PC-3 (cell line): ENCODE measurements at regions not wholly inside any gene's neighbourhood (a gene's known extent, or its start where the extent isn't known, plus 50 kb on each side); places are given as distances from the start of the nearest gene placed in this dataset.
"Not testable (repeated sequence)": the region's sequence is repeated elsewhere in the genome, so short reads cannot be mapped to it uniquely, and the experiment has no call there.

Experiments used
- ATAC-seq: fragments of 200-7000 bp; cut with Tn5 transposase; 2 replicates; pipeline ENCODE4 v1.9.1; 2020; ENCODE audit warnings: mild to moderate bottlenecking, moderate library complexity
- BruUV-seq: library from RNA; stranded (reverse); fragments of 400-500 nt; replicated peaks from 2 replicates; lab custom pipeline; 2021; lab: Mats Ljungman, UMichigan
- CTCF ChIA-PET: fragments of 300-600 bp; sonication (Branson Sonifier 250); formaldehyde crosslinking; loops from one replicate; lab custom pipeline; 2022; ENCODE audit warnings: antibody characterized with exemption; lab: Charles Lee
- POLR2A ChIA-PET: fragments of 300-600 bp; sonication (Branson Sonifier 250); formaldehyde crosslinking; loops from one replicate; lab custom pipeline; 2022; ENCODE audit warnings: antibody characterized with exemption; ENCODE audit not compliant: unreplicated experiment; lab: Charles Lee
- DNase-seq: peaks from one replicate; pipeline ENCODE4 v3.0.0-alpha.2; 2015
- H2AFZ ChIP-seq: fragments of 300-600 bp; sonication (generic); 2 replicates; pipeline ENCODE4 v1.6.0; 2016; ENCODE audit warnings: antibody characterized with exemption, low read length
- H3F3A ChIP-seq: fragments of 300-600 bp; sonication (generic); one replicate; pipeline ENCODE4 v1.6.0; 2017; ENCODE audit warnings: antibody characterized with exemption, low read length, control low read depth, mild to moderate bottlenecking; ENCODE audit not compliant: unreplicated experiment
- H3K27ac ChIP-seq: fragments of 300-600 bp; sonication (generic); 2 replicates; pipeline ENCODE4 v1.5.1; 2016; ENCODE audit warnings: mild to moderate bottlenecking, low read length
- H3K27me3 ChIP-seq: fragments of 300-600 bp; sonication (generic); 2 replicates; pipeline ENCODE4 v1.6.1; 2016; ENCODE audit warnings: low read length, mixed read lengths
- H3K36me3 ChIP-seq: fragments of 300-600 bp; sonication (generic); 2 replicates; pipeline ENCODE4 v1.6.1; 2016; ENCODE audit warnings: low read depth, mixed run types, low read length, mixed read lengths
- H3K4me1 ChIP-seq: fragments of 300-600 bp; sonication (generic); 2 replicates; pipeline ENCODE4 v1.5.1; 2016; ENCODE audit warnings: low read length; ENCODE audit not compliant: insufficient read depth
- H3K4me2 ChIP-seq: fragments of 300-600 bp; sonication (generic); 2 replicates; pipeline ENCODE4 v1.6.0; 2016; ENCODE audit warnings: low read length
- H3K4me3 ChIP-seq: fragments of 300-600 bp; sonication (generic); 2 replicates; pipeline ENCODE4 v1.5.1; 2016; ENCODE audit warnings: mild to moderate bottlenecking, low read length, mixed read lengths
- H3K79me2 ChIP-seq: fragments of 300-600 bp; sonication (generic); 2 replicates; pipeline ENCODE4 v1.6.1; 2017; ENCODE audit warnings: low read length, mixed read lengths
- H3K9ac ChIP-seq: fragments of 300-600 bp; sonication (generic); 2 replicates; pipeline ENCODE4 v1.6.0; 2016; ENCODE audit warnings: mild to moderate bottlenecking, low read length
- H3K9me2 ChIP-seq: fragments of 300-600 bp; sonication (generic); replicated peaks from 2 replicates; pipeline ENCODE4 v1.6.1; 2016; ENCODE audit warnings: mixed run types, low read length, mixed read lengths
- H3K9me3 ChIP-seq: fragments of 300-600 bp; sonication (generic); 2 replicates; pipeline ENCODE4 v1.6.1; 2016; ENCODE audit warnings: low read length, mixed read lengths
- H4K20me1 ChIP-seq: fragments of 300-600 bp; sonication (generic); 2 replicates; pipeline ENCODE4 v1.6.1; 2016; ENCODE audit warnings: low read length, mixed read lengths
- CTCF ChIP-seq: fragments of 300-600 bp; sonication (generic); conservative IDR thresholded peaks from 2 replicates; pipeline ENCODE4 v1.5.1; 2017; ENCODE audit warnings: antibody characterized with exemption, low read depth, mild to moderate bottlenecking, low read length
- EZH2 ChIP-seq: fragments of 300-600 bp; sonication (generic); IDR thresholded peaks from one replicate; pipeline ENCODE4 v1.6.1; 2017; ENCODE audit warnings: antibody characterized with exemption, mild to moderate bottlenecking, low read length; ENCODE audit not compliant: unreplicated experiment
- EZH2phosphoT487 ChIP-seq: fragments of 300-600 bp; sonication (generic); IDR thresholded peaks from 2 replicates; pipeline ENCODE4 v1.6.1; 2018; ENCODE audit warnings: mild to moderate bottlenecking, antibody characterized with exemption, low read length, borderline replicate concordance
- intact Hi-C: fragments of 100-400 bp; cut with micrococcal nuclease; formaldehyde crosslinking; loops from 2 replicates; pipeline ENCODE4 v1.9.0; 2023

GRCh38 chr1:99438656-99439230 lies 174.5 kb downstream of the PLPPR4 start:
- Histone ChIP-seq H3K27me3 (no peaks in the 10 kb centered on the region), H3K36me3 (no peaks in the 10 kb centered on the region), H3K4me2 (peak overlapping the region; percentile 47), H3K27ac (peak overlapping the region; percentile 69), H3K9me3 (no peaks in the 10 kb centered on the region), H2AFZ (peak overlapping the region; percentile 18; the same call in 1 of the 2 replicates), H3K4me1 (peaks cover 34% of the 10 kb centered on the region), H4K20me1 (no peaks in the 10 kb centered on the region), H3K9me2 (no peaks in the 10 kb centered on the region), H3K4me3 (no peak overlapping the region), H3K79me2 (no peaks in the 10 kb centered on the region), H3F3A (peaks cover 3% of the 10 kb centered on the region), H3K9ac (0 out of 2 replicates have a peak overlapping the region, but pooled peaks have one; percentile 13)
- TF ChIP-seq EZH2 (no peak), EZH2phosphoT487 (no peak), CTCF (no peak)
- intact Hi-C loops = no loop called here
- ChIA-PET POLR2A (interaction anchor here (0.6 kb wide), 1 partner anchor 232 kb away, joined by 3 read pairs; no protein-coding TSS in a partner anchor), CTCF (no interaction called here)
- BruUV-seq = no TSS peak
- peak; percentile 93 for ATAC-seq
- peak; percentile 69 for DNase-seq

GRCh38 chr1:99439433-99440075 lies 175.3 kb downstream of the PLPPR4 start:
- DNase-seq (no peak), ATAC-seq (no peak)
- H3K27me3 ChIP-seq = no peaks in the 10 kb centered on the region
- H3K9me3 ChIP-seq = no peaks in the 10 kb centered on the region
- H3K4me3 ChIP-seq = no peak overlapping the region
- H3K4me2 ChIP-seq = peak overlapping the region; percentile 47; the same call in 1 of the 2 replicates
- H3K9me2 ChIP-seq = no peaks in the 10 kb centered on the region
- no peaks in the 10 kb centered on the region for H3K79me2 ChIP-seq
- no peak for TF ChIP-seq EZH2phosphoT487
- H3K27ac ChIP-seq = peak overlapping the region; percentile 69
- no peaks in the 10 kb centered on the region for H4K20me1 ChIP-seq
- no peak overlapping the region for H2AFZ ChIP-seq
- BruUV-seq = no TSS peak
- ChIA-PET POLR2A (no interaction called here), CTCF (no interaction called here)
- H3F3A ChIP-seq = peaks cover 3% of the 10 kb centered on the region
- intact Hi-C loops = no loop called here
- H3K9ac ChIP-seq = 0 out of 2 replicates have a peak overlapping the region, but pooled peaks have one; percentile 13
- H3K4me1 ChIP-seq = peaks cover 34% of the 10 kb centered on the region
- H3K36me3 ChIP-seq = no peaks in the 10 kb centered on the region

- Histone ChIP-seq H4K20me1 (no peaks in the 10 kb centered on the region), H3K9me2 (no peaks in the 10 kb centered on the region), H3K4me2 (peak overlapping the region; percentile 27), H3K79me2 (no peaks in the 10 kb centered on the region), H3K9me3 (no peaks in the 10 kb centered on the region), H3K27me3 (no peaks in the 10 kb centered on the region), H2AFZ (peak overlapping the region; percentile 56; the same call in 1 of the 2 replicates), H3K4me1 (peaks cover 34% of the 10 kb centered on the region), H3K27ac (peak overlapping the region; percentile 60), H3K4me3 (no peak overlapping the region), H3F3A (peaks cover 3% of the 10 kb centered on the region), H3K9ac (no peak overlapping the region), H3K36me3 (no peaks in the 10 kb centered on the region)
- DNase-seq = peak; percentile 73
- ATAC-seq = peak; percentile 79
- CTCF ChIA-PET = no interaction called here
- intact Hi-C loops = no loop called here
- POLR2A ChIA-PET = no interaction called here
- no TSS peak for BruUV-seq
- TF ChIP-seq CTCF (no peak), EZH2 (no peak), EZH2phosphoT487 (no peak)
Measured at GRCh38 chr1:99441299-99442095, 177.2 kb downstream of the PLPPR4 start.

DNA sequence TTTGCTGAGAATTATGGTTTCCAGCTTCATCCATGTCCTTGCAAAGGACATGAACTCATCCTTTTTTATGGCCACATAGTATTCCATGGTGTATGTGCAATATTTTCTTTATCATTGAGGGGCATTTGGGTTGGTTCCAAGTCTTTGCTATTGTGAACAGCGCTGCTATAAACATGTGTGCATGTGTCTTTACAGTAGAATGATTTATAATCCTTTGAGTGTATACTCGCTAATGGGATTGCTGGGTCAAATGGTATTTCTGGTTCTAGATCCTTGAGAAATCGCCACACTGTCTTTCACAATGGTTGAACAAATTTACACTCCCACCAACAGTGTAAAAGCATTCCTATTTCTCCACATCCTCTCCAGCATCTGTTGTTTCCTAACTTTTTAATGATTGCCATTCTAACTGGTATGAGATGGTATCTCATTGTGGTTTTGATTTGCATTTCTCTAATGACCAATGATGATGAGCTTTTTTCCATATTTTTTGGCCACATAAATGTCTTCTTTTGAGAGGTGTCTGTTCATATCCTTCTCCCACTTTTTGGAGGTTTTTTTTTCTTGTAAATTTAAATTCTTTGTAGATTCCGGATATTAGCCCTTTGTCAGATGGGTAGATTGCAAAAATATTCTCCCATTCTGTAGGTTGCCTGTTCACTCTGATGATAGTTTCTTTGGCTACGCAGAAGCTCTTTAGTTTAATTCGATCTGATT lies 180.1 kb downstream of the PLPPR4 start:
- intact Hi-C loops, H3K79me2 ChIP-seq, H3K4me2 ChIP-seq, CTCF ChIA-PET, BruUV-seq, ATAC-seq, H3K36me3 ChIP-seq, H4K20me1 ChIP-seq, H3F3A ChIP-seq, H3K27me3 ChIP-seq, DNase-seq, H3K4me3 ChIP-seq, H3K27ac ChIP-seq, H3K9ac ChIP-seq, H2AFZ ChIP-seq, H3K9me2 ChIP-seq, H3K9me3 ChIP-seq: not testable (repeated sequence)
- POLR2A ChIA-PET = interaction anchor here (0.7 kb wide), 1 partner anchor 68 kb away, joined by 4 read pairs; no protein-coding TSS in a partner anchor
- H3K4me1 ChIP-seq = peaks cover 24% of the 10 kb centered on the region
